Spinal cord (tissue), 9 donors: ENCODE measurements at regions not wholly inside any gene's neighbourhood (a gene's known extent, or its start where the extent isn't known, plus 50 kb on each side); places are given as distances from the start of the nearest gene placed in this dataset.
"Not testable (repeated sequence)": the region's sequence is repeated elsewhere in the genome, so short reads cannot be mapped to it uniquely, and the experiment has no call there.

Source experiments
- DNase-seq, 6 donors: peaks; one replicate each; pipeline versions ENCODE4 v3.0.0 to v3.0.0-alpha.2; 2013 to 2015; ENCODE audit warnings: low spot score in 6 of 6, low read depth in 4 of 6
- H3K27ac ChIP-seq: one replicate; pipeline ENCODE4 v1.5.1; 2013; ENCODE audit warnings: low read depth, low read length, control low read depth
- H3K27me3 ChIP-seq: one replicate; pipeline ENCODE4 v1.6.1; 2013; ENCODE audit warnings: low read length; ENCODE audit not compliant: control insufficient read depth, insufficient read depth
- H3K36me3 ChIP-seq: one replicate; pipeline ENCODE4 v1.6.1; 2013; ENCODE audit warnings: low read length; ENCODE audit not compliant: control insufficient read depth, insufficient read depth
- H3K4me1 ChIP-seq: one replicate; pipeline ENCODE4 v1.6.1; 2013; ENCODE audit warnings: low read length; ENCODE audit not compliant: control insufficient read depth, insufficient read depth
- H3K4me3 ChIP-seq: one replicate; pipeline ENCODE4 v1.5.1; 2013; ENCODE audit warnings: low read depth, low read length, control low read depth
- H3K9me3 ChIP-seq: one replicate; pipeline ENCODE4 v1.6.1; 2013; ENCODE audit warnings: low read length; ENCODE audit not compliant: control insufficient read depth, insufficient read depth
- WGBS: methylation state at CpG from one replicate; pipeline ENCODE4 v1.1.5; 2013; ENCODE audit warnings: missing lambda C conversion rate; ENCODE audit not compliant: insufficient coverage; 5-methylcytosine and 5-hydroxymethylcytosine counted together
- donor health status: healthy.

DNA sequence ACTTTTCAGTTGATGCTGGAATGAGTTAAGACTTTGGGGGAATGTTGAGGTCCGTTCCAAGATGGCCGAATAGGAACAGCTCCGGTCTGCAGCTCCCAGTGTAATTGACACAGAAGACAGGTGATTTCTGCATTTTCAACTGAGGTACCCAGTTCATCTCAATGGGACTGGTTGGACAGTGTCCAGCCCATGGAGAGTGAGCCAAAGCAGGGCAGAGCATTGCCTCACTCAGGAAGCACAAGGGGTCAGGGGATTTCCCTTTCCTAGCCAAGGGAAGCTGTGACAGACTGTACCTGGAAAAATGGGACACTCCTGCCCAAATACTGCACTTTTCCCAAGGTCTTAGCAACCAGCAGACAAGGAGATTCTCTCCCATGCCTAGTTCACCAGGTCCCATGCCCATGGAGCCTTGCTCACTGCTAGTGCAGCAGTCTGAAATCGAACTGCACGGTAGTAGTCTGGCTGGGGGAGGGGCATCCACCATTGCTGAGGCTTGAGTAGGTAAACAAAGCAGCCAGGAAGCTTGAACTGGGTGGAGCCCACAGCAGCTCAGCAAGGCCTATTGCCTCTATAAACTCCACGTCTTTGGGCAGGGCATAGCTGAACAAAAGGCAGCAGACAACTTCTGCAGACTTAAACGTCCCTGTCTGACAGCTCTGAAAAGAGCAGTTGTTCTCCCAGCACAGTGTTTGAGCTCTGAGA lies 231.0 kb downstream of the CHIC2 start:
- H3K4me3 ChIP-seq, H3K36me3 ChIP-seq, DNase-seq, H3K4me1 ChIP-seq, H3K27ac ChIP-seq, H3K9me3 ChIP-seq, H3K27me3 ChIP-seq: not testable (repeated sequence)
- 83% methylated on average over 7 of the region's 7 CpGs for WGBS

GRCh38 chr4:53832549-53832948 lies 231.9 kb downstream of the CHIC2 start:
- no peaks in the 10 kb centered on the region for H3K27me3 ChIP-seq
- no peaks in the 10 kb centered on the region for H3K4me1 ChIP-seq
- WGBS = 90% methylated on average over 1 of the region's 1 CpG
- H3K4me3 ChIP-seq = no peak overlapping the region
- H3K36me3 ChIP-seq = no peaks in the 10 kb centered on the region
- peaks cover 5% of the 10 kb centered on the region for H3K9me3 ChIP-seq
- DNase-seq = no peak
- no peak overlapping the region for H3K27ac ChIP-seq

DNA sequence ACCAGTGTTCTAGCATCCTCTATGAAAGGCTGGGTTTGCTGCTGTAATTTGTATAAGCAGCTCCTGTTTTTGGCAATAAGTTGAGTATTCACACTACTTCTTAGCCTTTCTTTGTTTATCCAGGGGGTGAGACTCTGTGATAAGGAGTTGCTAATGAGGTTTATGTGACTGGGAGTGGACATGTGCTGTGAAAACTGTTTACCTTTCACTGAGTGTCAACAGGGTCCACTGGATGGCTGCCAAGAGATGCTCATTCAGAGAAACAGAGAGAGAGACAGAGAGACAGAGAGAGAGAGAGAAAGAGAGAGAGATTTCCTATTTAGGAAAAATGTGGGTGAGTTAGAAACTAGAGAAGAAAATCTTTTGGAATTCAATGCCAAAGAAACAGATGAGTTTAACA lies 233.9 kb downstream of the CHIC2 start:
- H3K9me3 ChIP-seq = peaks cover 5% of the 10 kb centered on the region
- DNase-seq = no peak
- no peak overlapping the region for H3K27ac ChIP-seq
- no peaks in the 10 kb centered on the region for H3K36me3 ChIP-seq
- H3K4me3 ChIP-seq = no peak overlapping the region
- no peaks in the 10 kb centered on the region for H3K27me3 ChIP-seq
- H3K4me1 ChIP-seq = no peaks in the 10 kb centered on the region

DNA sequence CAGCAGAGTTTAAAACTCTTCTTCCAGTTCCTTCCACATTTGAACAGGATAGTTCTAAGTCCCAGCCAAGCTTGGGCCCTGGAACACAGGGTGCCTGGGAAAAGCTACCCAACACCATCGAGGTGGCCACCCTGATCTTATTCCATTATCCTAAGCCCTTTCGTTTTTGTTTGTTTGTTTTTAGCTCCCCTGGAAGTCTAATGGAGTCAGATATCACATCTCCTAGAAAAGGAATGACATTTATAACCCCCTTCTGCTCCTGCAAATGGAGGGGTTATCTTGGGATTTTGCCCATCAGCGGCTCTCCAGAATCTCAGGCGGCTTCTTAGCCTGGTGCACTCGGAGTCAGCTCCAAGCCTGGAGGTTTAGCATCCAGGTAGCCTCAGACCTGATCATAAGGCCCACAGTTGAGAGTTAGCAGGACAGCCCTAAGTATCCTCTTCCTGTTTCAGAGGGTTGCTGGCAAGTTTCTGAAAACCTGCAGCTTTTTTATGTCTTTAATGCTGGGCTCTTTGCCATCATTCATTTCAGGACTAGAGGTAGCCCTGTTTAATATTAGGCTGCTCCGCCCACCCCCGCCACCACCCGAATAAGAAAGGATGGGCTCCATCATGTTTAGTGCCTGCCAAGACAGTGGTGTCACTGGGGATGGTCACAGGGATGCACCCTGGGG lies 230.0 kb upstream of the LNX1 start:
- 94% methylated on average over 6 of the region's 8 CpGs for WGBS
- no peak overlapping the region for H3K27ac ChIP-seq
- no peak for DNase-seq

DNA sequence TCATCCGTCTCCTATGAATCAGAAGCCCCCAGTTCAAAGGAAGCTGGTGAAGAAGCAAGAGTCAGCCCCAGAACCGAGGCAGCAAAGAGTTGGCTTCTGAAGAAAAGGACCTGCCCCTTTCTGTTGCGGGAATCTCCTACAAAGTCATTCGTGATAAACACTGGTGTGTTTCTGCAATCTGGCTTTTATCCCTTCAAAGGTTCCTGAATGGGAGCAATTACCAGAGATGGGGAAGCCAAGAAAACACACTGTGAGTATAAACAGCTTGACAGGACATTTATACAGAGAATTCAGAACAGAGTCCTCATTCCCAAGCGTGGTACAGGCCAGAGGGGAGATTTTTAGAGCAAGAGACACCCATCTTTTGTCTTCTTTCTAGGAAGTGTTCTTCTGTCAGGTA lies 226.8 kb upstream of the LNX1 start:
- Histone ChIP-seq H3K4me3 (no peak overlapping the region), H3K36me3 (no peaks in the 10 kb centered on the region), H3K4me1 (no peaks in the 10 kb centered on the region), H3K27me3 (no peaks in the 10 kb centered on the region), H3K9me3 (no peaks in the 10 kb centered on the region), H3K27ac (no peak overlapping the region)
- DNase-seq = no peak
- 51% methylated on average over 4 of the region's 5 CpGs for WGBS

More for the DNA sequence above, 230.0 kb upstream of the LNX1 start:
- Histone ChIP-seq H3K4me1 (no peaks in the 10 kb centered on the region), H3K4me3 (no peak overlapping the region), H3K9me3 (no peaks in the 10 kb centered on the region), H3K27me3 (no peaks in the 10 kb centered on the region), H3K36me3 (no peaks in the 10 kb centered on the region)

GRCh38 chr4:53816561-53816960 lies 225.3 kb upstream of the LNX1 start:
- H3K27ac ChIP-seq = no peak overlapping the region
- 93% methylated on average over 6 of the region's 10 CpGs for WGBS
- no peak for DNase-seq
- no peak overlapping the region for H3K4me3 ChIP-seq
- no peaks in the 10 kb centered on the region for H3K36me3 ChIP-seq
- H3K27me3 ChIP-seq = no peaks in the 10 kb centered on the region
- no peaks in the 10 kb centered on the region for H3K9me3 ChIP-seq
- H3K4me1 ChIP-seq = no peaks in the 10 kb centered on the region

DNA sequence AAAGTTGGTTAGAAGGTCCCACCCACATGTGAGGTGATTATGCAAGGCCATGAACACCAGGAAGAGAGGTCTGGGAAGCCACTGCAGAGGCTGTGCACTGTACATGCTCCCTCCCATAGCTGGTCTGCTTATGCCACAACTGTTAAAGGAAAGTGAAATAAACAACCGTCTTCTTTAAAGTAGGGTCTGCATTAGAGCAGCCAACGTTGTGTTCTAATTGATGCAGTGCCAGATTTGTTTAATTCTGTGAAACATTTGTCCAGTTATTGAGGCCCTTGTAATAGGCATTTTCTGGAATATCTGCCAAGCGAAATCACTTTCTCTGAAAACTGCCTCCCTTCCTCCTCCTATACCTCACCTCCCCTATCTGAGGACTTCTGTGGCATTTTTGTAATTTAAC lies 224.0 kb upstream of the LNX1 start:
- no peak overlapping the region for H3K27ac ChIP-seq
- no peaks in the 10 kb centered on the region for H3K36me3 ChIP-seq
- no peak for DNase-seq
- H3K9me3 ChIP-seq = no peaks in the 10 kb centered on the region
- H3K27me3 ChIP-seq = no peaks in the 10 kb centered on the region
- no peaks in the 10 kb centered on the region for H3K4me1 ChIP-seq
- no peak overlapping the region for H3K4me3 ChIP-seq
- 77% methylated on average over 3 of the region's 3 CpGs for WGBS

- no peaks in the 10 kb centered on the region for H3K9me3 ChIP-seq
- no peaks in the 10 kb centered on the region for H3K36me3 ChIP-seq
- H3K27me3 ChIP-seq = no peaks in the 10 kb centered on the region
- no peaks in the 10 kb centered on the region for H3K4me1 ChIP-seq
- no peak overlapping the region for H3K27ac ChIP-seq
- WGBS = no CpG with 5 or more reads among the region's 4 CpGs
- no peak for DNase-seq
- no peak overlapping the region for H3K4me3 ChIP-seq
Measured at GRCh38 chr4:53813998-53814397, 222.7 kb upstream of the LNX1 start.

GRCh38 chr4:53810643-53811042 lies 219.4 kb upstream of the LNX1 start:
- DNase-seq = no peak
- Histone ChIP-seq H3K9me3 (no peaks in the 10 kb centered on the region), H3K36me3 (no peaks in the 10 kb centered on the region), H3K4me1 (no peaks in the 10 kb centered on the region), H3K27ac (no peak overlapping the region), H3K27me3 (no peaks in the 10 kb centered on the region), H3K4me3 (no peak overlapping the region)
- WGBS = 97% methylated on average over 4 of the region's 4 CpGs

GRCh38 chr4:53809816-53810215 lies 218.5 kb upstream of the LNX1 start:
- DNase-seq = no peak
- no peaks in the 10 kb centered on the region for H3K9me3 ChIP-seq

More at GRCh38 chr4:53809816-53810215, 218.5 kb upstream of the LNX1 start:
- 100% methylated on average over 1 of the region's 3 CpGs for WGBS
- H3K36me3 ChIP-seq = no peaks in the 10 kb centered on the region
- no peak overlapping the region for H3K27ac ChIP-seq
- H3K4me1 ChIP-seq = no peaks in the 10 kb centered on the region
- no peaks in the 10 kb centered on the region for H3K27me3 ChIP-seq
- H3K4me3 ChIP-seq = no peak overlapping the region
